Astrocyte of the cerebellum (primary cell): ENCODE measurements at regions not wholly inside any gene's neighbourhood (a gene's known extent, or its start where the extent isn't known, plus 50 kb on each side); places are given as distances from the start of the nearest gene placed in this dataset.

ENCODE experiments used
- DNase-seq: peaks from one replicate; pipeline ENCODE4 v3.0.0-alpha.2; 2011; ENCODE audit warnings: low read depth
- H3K4me3 ChIP-seq: 2 replicates; pipeline ENCODE4 v1.5.1; 2011; ENCODE audit warnings: mild to moderate bottlenecking, low read depth, low read length, moderate library complexity
- CTCF ChIP-seq: IDR thresholded peaks from 2 replicates; pipeline ENCODE4 v1.5.1; 2012; ENCODE audit warnings: low read length, low read depth, moderate library complexity, mild to moderate bottlenecking; ENCODE audit errors: missing control alignments
- in situ Hi-C: cut with HindIII; loops from 2 replicates; pipeline ENCODE4 v1.10.0; 2017; ENCODE audit warnings: low sequenced_read_pairs

DNA sequence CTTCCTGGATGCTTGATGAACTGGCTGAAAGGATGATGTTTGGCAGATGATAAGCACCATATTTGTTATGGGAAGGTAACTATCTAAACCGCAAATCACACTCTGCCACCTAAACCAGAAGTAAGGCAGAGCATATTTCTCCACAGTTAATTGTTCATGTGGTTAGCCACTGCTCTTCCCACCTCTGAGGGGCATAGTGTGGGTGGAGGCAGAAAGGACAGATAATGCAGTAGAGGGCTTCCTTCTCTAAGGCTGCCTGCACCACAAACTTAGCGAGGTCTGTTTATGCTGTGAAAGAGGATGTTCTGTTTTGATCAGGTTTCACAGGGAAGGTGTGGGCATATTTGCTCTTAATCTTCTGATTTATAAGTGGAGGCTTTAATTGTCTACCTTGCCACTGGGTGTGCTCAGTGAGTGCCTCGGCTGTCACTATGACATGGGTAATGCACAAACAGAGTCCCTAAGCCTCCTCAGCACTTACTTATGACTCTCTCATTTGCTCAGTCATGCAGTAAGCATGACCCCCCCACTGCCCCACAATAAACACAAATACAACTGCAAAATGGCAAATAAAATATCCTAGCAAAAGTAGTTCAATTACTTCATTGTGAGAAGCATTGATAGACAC lies 401.0 kb downstream of the TMA16 start:
- no peak for TF ChIP-seq CTCF
- DNase-seq: no peak
- in situ Hi-C loops: no loop called here
- no peak overlapping the region for H3K4me3 ChIP-seq

DNA sequence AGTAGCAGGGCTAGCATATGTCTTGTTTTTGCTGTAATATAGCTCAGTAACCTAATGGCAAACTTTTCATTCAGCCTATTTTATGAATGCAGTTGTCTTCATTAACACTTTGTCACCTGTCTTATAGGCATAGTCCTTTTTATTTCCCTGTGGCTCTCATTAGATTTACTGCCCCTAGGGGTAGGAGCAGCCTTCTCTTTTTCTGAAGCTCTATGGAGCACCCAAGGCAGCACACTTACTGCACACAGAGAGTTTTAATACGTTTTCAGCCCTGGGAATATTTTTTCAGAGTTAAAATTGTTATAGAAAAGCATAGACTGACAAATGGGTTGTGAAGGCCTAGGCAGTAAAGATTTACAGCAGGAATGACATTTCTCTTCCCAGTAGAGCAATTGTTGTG lies 406.8 kb downstream of the TMA16 start:
- in situ Hi-C loops: no loop called here
- no peak for TF ChIP-seq CTCF
- DNase-seq: no peak
- no peak overlapping the region for H3K4me3 ChIP-seq

GRCh38 chr4:163902417-163902816 lies 407.9 kb downstream of the TMA16 start:
- TF ChIP-seq CTCF: no peak
- no peak for DNase-seq
- in situ Hi-C loops: no loop called here

GRCh38 chr4:163911891-163912290 lies 417.4 kb downstream of the TMA16 start:
- no peak for TF ChIP-seq CTCF
- in situ Hi-C loops: no loop called here
- no peak overlapping the region for H3K4me3 ChIP-seq
- DNase-seq: no peak

More at GRCh38 chr4:163902417-163902816, 407.9 kb downstream of the TMA16 start:
- H3K4me3 ChIP-seq: no peak overlapping the region

- H3K4me3 ChIP-seq: no peak overlapping the region
- no peak for DNase-seq
- TF ChIP-seq CTCF: no peak
- in situ Hi-C loops: no loop called here
Measured at GRCh38 chr4:163913571-163913970, 419.1 kb downstream of the TMA16 start.

- TF ChIP-seq CTCF: no peak
- DNase-seq: no peak
- H3K4me3 ChIP-seq: no peak overlapping the region
- in situ Hi-C loops: no loop called here
Measured at GRCh38 chr4:163915896-163916295, 421.4 kb downstream of the TMA16 start.
